NCI-H187 treated with DMSO at 0.1 percent for 48 hours (cell line): ENCODE measurements at regions not wholly inside any gene's neighbourhood (a gene's known extent, or its start where the extent isn't known, plus 50 kb on each side); places are given as distances from the start of the nearest gene placed in this dataset.

Experiments
- DNase-seq: peaks from one replicate; lab custom pipeline; 2025; lab: John Stamatoyannopoulos, UW

DNA sequence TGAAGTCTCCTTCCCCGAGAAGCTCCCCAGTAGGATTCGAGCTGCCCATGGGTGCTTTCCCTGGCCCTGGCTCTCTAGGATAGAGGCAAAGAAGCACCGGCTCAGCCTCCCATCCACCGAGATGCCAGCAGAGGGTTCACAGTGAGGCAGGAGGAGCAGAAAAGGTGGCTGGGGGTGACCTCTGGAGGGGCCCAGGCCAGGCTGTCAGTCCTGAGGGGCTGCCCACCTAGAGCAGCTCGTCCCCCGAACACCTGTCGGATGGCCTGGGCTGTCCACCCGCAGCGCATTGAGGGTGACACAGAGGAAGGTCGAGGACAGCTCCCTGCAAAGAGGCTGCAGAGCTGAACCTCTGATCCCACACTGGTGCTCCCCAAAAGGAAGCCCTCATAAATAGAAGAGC, 167.2 kb upstream of the PPP2R2D start:
- no peak for DNase-seq

DNA sequence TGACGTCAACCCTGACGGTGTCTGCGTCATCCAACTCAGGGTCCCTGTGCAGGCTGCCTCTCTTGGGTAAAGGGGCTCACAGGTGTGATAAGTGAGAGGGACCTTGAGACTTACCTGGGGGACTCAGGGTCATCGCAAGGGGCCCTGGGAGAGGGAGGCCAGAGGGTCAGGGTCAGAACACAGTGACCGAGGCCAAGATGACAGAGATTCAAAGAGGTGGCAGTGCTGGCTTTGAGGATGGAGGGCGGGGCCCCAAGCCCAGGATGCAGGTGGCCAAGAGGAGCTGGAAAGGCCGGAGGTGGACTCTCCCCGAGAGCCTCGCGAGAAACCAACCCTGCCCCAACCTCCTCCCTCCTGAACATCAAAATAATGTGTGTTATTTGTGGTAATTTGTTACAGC, 165.2 kb upstream of the PPP2R2D start:
- DNase-seq = no peak

DNA sequence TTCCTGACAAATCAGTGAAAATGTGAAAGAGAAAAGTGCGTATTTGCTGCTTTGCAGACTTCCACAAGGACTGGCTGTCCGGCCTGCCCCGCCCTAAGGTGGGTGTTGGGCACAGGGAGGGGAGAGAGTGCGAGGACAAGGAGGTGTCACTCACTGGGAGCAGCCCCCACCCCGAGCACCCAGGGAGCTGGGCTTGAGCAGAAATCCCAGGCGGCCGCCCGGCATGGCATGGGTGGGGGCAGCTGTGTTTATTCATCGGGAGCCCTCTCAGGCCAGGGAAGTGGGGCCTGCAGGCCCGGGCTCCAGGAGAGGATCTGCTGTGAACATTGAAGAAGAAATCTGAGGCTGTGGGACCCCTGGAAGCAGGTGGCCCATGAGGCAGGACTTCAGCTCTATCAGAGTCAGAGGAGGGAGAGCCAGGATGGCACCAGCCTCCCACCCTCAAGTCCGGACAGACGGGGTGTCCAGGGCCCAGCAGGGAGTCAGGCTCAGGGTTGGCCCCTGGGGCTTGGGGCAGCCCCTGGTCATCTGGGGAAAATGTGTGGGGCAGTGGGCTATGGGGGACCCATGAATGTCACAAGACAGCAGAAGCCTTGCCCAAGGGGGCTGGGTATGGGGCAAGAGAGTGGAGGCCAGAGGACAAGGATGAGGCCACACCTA, 164.4 kb upstream of the PPP2R2D start:
- DNase-seq = no peak

DNA sequence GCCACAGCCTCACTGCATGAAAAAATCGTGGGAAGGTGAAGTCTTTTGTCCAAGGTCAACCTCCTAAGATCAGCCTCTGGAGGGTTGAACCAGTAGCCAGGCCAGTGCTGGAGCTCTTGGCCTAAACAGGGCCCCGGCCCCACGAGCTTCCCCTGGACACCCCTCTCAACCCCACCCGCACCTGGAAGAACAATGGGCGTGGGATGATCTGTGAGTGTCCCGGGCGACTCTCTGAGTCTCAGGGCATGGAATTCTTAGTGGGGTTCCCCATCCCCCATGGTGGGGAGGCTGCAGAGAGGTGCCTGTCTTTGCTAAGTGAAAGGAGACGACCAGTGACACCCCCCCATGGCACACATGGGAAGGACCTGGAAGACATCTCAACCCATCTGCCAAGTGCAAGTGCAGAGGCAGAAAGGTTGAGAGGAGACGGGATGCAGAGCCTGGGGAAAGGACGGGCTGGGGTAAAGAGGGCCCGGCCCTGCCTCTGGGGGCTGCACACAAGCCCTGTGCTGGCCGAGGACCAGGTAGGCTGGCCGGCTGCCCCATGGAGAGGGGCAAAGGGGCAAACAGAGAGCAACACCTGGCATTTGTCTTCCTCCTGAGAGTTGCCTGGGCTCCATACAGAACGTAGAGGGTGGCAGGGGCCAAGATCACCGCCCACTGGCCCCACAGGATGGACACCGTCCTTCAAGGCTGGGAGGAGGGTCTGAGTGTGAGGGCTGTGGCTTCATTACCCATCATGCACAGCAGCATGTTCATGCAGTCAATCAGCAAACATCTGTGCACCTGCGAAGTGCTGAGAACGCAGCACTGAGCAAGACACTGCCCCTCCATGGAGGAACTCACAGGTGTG, 163.0 kb upstream of the PPP2R2D start:
- no peak for DNase-seq

DNA sequence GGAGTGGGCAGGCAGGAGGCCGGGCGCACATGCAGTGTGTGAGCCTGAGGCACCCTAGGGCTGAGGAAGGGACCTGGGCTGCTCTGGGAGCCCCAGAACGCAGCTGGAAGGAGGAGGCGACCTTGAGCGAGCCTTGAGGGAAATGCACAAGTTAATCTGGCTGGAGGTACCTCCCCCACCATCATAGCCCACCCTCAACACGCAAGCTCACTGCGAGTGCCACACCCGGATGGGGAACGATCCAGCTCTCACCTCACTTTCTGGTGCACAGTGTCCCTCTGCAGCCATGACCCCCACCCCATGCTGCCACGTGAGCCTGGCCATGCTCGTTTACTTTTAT, 162.4 kb upstream of the PPP2R2D start:
- DNase-seq = no peak

DNA sequence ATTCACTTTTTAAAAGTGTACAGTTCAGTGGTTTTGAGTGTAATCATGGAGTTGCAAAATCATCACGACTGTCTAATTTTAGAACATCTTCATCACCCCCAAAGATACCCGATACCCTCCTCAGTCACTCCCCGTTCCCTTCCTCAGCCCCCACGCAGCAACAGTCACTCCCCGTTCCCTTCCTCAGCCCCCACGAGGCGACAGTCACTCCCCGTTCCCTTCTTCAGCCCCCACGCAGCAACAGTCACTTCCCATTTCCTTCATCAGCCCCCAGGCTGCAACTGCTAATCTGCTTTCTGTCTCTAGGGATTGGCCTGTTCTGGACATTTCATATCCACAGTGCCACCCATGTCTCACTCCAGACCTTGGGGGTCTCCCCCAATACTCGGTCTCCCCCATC, 161.6 kb upstream of the PPP2R2D start:
- no peak for DNase-seq

DNA sequence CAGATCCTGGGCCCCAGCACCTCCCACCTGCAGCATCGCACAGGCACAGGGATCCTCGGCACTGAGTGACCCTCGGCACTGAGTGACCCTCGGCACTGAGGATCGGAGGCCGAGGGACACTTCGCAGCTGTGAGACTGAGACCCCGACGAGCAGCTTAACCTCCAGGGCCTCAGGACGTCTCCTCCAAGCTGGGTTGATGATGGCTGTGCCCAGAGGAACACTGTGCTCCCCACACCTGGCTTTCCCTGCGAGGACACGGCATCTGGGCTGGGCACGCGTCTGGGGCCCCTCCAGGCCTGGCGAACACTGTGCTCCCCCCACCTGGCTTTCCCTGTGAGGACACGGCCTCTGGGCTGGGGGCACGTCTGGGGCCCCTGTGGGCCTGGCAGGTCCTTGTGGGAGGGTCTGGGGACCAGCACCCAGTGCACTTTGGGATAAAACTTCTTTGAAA, 158.3 kb upstream of the PPP2R2D start:
- DNase-seq = no peak

DNA sequence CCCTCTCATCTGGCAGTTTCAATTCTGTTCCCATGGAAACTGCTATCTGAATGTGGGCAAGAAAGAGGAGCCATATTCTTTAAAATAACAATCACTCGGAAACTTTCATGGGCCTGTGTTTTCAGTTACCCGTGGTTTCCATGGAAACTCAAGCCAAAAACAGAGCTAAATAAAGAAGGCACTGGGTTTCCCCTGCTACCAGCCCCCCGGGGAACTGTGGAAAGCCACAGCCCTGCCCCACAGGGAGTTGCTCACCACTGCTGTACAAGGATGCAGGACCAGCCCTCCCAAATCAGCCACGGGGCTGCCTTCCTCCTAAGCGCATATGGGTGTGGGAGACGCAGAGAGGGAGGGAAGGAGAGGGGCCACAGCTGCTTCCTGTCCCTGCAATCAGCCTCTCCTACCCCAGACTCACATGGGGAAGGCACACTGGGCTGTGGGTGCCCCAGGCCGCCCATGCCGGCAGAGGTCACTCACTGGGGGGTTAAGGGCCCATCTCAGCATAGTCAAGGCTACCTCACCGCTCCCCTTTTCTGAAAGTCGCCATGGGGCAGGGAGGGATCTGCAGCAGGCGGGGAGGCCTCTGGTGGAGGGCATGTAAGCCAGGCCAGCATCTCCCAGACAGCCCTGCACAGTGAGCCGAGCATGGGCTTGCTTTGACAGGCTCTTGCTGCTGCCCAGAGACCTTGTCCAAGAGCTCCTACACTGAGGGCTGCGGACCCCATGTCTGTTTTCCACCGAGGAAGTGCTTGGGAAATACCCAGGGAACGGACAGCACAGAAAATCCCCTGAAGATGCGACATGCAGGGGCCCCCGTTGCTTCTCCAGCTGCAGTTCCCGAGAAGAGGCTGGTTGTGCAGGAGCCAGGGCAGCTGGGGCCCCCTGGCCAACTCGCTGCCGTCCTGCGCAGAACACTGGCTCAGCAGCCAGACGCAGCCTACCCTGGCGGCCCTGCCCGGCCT, 157.3 kb upstream of the PPP2R2D start:
- no peak for DNase-seq

DNA sequence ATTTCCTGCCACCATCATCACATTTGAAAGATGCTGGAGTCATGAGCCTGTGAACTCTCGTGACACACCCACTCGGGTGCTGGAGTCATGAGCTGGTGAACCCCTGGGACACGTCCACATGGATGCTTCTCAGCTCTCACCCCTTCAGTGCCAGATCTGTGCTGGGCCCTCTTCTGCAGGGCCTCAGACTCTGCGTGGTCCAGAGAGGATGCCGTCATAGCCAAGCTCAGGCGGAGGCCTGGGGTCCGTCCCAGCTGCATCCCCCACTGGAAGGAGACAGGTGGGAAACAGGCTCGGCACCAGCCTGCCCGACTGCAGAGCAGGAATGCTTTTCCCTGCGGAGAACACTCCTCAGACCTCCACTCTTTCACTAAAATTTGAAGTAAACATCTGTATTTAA, 156.5 kb upstream of the PPP2R2D start:
- DNase-seq = no peak

DNA sequence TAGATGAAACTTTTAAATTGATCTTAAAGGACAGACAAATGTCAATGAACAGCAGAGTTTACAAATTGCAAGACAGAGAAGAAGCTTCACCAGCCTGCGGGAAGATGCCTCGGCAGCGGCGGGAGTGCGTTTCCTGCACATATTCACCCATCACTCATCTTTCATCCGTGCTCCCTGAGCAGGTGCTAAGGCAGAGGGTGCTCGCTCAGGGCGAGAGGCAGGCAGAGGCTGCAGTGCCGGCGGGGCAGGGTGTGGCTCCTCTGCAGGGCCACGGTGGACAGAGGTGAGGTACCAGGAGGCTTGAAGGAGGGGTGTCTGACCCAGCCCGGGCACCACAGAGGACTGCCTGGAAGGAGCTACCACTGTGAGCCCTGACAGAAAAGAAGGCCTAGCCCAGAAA, 155.2 kb upstream of the PPP2R2D start:
- no peak for DNase-seq

DNA sequence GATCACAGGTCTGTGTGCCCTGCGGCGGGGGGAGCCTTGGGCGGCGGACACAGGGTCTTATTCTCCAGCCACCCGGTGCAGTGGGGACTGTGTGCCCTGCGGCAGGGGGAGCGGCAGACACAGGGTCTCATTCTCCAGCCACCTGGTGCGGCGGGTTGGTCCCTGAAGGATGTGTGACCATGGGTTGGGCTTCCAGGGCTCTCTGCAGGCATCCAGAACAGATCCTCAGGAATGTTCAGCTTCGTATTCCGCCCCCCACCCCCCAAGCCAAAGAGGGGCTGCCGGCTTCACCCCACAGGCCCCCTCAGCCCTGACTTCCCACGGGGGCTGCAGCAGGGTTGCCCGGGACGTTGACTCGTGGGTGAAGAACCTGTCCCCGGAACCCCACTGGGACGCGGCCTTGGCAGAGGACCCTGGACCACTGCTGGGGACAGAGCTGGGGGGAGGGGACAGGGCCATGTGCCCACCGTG, 154.5 kb upstream of the PPP2R2D start:
- DNase-seq = no peak

DNA sequence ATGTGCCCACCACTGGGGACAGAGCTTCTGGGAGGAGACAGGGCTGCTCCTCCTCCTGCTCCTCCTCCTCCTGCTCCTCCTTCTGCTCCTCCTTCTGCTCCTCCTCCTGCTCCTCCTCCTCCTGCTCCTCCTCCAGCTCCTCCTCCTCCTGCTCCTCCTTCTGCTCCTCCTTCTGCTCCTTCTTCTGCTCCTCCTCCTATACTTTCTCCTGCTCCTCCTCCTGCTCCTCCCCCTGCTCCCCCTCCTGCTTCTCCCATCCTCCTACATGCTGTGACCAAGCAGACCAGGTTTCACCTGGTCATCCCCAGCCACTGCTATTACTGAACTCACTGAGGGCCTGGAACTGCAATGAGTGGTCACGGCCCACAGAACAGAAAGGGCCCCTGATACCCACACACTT, 154.0 kb upstream of the PPP2R2D start:
- no peak for DNase-seq

DNA sequence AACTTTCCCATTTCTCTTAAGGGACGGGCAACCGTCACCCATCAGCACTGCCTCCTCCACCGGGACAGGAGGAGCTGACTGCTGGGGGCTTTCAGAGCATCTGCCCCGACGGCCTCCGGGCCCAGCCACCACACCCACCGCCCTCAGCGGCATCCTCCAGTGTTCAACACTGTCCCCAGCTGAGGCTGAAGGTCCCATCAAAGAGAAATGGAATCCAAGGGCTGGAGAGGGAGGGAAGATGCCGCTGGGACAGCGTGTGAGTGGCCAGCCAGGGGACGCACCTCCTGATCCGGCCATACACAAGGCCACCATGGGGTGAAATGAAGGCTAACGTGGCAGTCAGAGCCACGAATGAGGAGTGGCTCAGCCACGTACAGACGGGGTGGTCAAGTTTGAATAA, 153.6 kb upstream of the PPP2R2D start:
- no peak for DNase-seq

DNA sequence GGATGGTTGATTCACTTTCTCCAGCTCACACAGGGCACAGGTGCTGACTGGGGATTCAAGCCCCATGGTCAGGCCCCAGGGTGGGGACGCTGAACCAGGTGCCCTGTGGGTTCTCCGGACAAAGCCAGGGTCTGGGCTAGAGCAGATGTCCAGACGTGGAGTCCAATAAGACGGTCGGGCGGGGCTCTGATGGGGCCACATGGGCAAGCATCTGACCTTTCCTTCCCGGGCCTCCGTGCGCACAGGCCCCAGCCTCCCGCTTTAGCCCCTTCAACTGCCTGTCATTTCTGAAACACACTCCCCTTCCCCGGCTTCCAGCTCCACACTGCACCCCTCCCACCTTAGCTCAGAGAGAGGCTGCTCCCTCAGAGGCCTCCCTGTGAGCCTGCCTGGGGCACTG, 153.0 kb upstream of the PPP2R2D start:
- no peak for DNase-seq

DNA sequence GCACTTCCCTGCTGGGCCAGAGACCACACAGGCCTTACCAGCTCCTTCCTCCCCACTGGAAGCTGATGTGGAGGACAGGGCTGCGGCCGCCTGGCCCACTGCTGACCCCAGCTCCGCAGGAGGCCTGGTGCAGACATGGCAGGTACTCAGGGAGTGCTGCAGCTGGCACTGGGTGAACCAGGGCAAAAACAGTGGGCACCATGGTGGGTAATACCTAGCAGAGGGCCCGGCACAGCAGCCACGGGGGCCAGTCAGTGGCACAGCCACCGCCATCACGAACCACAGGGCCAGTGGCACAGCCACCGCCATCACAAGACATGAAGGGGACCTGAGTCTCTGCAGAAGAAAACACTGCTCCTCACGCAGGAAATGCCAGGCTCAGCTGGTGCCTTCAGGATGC, 152.6 kb upstream of the PPP2R2D start:
- DNase-seq = no peak

DNA sequence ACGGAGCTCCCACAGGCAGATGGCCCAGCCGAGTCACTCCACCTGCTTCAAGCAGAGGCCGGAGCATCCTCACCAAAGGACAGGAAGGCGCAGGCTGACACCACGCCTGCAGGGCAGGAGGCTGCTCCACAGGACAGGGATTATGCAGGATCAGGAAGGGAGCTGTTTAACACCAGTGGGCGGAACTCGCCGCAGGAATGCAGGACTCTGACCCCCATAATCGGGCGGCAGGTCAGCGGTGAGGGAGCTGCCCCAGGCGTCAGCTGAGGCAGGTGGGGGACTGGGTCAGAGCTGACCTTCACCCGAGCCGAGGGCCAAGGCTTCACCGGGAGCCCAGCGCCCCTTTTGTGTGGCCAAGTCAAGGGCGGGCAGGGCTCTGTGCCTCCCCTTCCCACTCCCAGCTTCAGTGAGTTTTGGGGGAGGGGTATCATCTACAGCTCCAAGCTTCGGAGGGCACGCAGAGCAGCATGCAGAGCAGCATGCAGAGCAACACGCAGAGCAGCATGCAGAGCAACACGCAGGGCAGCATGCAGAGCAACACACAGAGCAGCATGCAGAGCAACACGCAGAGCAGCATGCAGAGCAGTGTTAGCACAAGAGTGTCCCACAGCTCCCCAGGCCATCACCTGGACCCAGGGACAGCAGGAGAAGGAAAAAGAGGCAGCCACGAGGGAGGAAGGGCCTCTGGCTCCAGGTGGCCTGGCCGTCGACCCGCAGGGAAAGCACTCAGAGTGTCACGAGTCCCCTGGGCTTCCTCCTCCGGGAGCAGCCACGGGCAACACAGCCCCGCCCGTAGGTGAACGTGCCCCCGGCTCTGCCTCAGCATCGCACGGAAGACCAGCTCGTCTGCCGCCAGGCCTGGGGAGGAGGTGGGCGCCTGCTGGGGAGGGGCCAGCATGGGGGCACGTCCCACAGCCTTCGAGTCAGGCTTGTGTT, 151.7 kb upstream of the PPP2R2D start:
- DNase-seq = no peak

DNA sequence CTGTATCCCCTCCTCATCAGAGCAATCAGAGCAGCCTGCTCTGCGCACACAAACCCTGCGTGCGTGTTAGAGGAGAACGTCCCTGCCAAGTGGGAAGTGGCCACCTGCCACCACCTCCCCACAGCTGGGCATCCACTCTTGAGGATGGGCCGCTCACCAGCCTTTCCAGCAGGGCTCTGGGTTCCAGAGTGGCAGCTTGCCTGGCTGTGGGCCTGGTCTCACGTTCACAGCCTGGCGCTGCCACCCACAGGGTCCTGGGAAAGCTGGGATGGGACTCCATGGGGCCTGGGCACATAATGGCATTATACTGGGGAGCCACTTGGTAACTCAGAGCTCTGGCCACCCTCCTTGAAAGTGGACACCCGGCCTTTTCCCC, 151.1 kb upstream of the PPP2R2D start:
- DNase-seq = no peak

DNA sequence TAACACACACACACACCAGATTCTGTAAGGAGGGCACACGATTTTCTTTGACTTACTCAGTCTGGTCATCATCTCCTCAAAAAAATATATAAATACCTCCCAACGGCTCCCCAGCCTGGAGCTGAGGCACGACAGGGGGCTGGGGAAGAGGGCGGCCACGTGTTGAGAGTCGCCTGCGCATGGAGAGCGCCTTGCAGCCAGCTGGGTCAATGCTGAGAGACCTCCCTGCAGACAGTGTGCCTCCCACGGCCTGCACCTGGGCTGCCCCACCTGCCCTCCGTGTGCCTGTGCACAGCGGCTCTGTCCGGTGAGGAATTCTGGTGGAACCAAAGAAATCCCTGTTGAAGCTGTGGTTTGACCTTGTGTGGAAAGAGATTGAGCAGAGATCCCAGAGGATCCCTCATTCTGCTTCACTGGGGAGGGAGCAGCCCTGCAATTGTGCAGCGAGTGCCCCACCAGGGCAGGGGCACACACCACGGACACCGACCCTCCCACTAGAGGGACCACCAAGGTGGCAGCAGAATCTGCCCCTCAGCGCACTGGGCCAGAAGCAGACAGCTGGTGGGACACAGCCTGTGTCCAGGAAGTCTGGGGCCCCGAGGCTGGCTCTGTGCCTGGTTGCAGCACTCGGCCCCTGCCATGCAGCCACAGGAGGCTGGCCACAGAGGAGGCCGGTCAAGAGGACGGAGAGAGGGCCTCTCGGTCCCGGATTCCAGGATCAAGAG, 150.5 kb upstream of the PPP2R2D start:
- no peak for DNase-seq

DNA sequence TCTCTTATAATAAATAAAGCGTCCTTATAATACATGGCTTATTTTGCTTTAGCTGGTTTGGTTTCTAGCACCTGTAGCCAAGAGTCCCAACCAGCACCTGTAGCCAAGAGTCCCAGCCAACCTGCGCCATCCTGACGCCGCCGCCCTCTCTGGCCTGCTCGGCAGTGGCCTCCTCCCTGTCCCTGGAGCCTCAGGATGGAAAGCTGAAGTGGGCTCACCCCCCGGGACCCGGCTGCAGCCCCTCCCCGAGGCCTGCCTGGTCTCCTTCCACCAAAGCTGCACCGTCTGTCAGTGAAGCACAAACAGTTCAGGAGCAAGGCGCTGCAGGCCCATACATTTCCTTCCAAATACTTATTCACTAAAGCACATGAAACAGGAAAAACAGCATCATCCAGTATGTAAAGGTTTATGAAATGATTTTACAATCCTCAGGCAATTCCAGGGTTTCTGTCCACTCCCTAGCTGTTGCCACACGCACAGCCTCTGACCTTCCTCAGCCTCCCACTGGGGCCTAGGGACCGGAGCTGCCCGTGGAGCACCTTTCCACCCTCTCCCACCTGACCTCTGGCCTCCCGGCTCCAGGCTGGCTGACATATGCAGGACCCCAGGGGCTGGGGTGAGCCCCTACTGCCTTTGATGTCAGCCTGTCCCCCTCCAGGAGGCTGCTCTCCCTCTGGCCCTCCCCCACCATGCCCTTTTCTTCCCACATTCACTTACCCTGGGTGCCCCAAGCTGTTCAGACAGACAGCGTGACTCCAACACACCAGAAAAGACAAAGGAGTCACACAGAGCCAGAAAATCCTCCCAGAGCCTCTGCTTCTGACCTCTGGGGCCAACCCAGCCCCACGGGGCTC, 149.6 kb upstream of the PPP2R2D start:
- DNase-seq = no peak
